Iris pigment epithelial cell (primary cell): ENCODE measurements at regions not wholly inside any gene's neighbourhood (a gene's known extent, or its start where the extent isn't known, plus 50 kb on each side); places are given as distances from the start of the nearest gene placed in this dataset.
"Not testable (repeated sequence)": the region's sequence is repeated elsewhere in the genome, so short reads cannot be mapped to it uniquely, and the experiment has no call there.

Experiments used
- DNase-seq: peaks from one replicate; pipeline ENCODE4 v3.0.0-alpha.2; 2011; ENCODE audit warnings: low read depth

GRCh38 chr2:121047383-121047782 lies 237.6 kb downstream of the TFCP2L1 start:
- no peak for DNase-seq

GRCh38 chr2:121049131-121049530 lies 235.9 kb downstream of the TFCP2L1 start:
- DNase-seq: no peak

GRCh38 chr2:121049950-121050585 lies 234.9 kb downstream of the TFCP2L1 start:
- DNase-seq: no peak

GRCh38 chr2:121051311-121051710 lies 233.7 kb downstream of the TFCP2L1 start:
- no peak for DNase-seq

- no peak for DNase-seq
These were observed 233.0 kb downstream of the TFCP2L1 start for GRCh38 chr2:121052023-121052422.

- DNase-seq: no peak
These were observed 232.5 kb downstream of the TFCP2L1 start for GRCh38 chr2:121052521-121052920.

GRCh38 chr2:121055088-121055487 lies 229.9 kb downstream of the TFCP2L1 start:
- no peak for DNase-seq

GRCh38 chr2:121055501-121055900 lies 229.5 kb downstream of the TFCP2L1 start:
- no peak for DNase-seq

GRCh38 chr2:121058852-121059558 lies 226.0 kb downstream of the TFCP2L1 start:
- no peak for DNase-seq

- DNase-seq: no peak
These were observed 225.1 kb downstream of the TFCP2L1 start for GRCh38 chr2:121059651-121060649.

GRCh38 chr2:121061633-121062032 lies 223.4 kb downstream of the TFCP2L1 start:
- no peak for DNase-seq

- no peak for DNase-seq
These were observed 221.5 kb downstream of the TFCP2L1 start for GRCh38 chr2:121063471-121063870.

GRCh38 chr2:121064186-121064585 lies 220.8 kb downstream of the TFCP2L1 start:
- DNase-seq: no peak

GRCh38 chr2:121065239-121065638 lies 219.8 kb downstream of the TFCP2L1 start:
- no peak for DNase-seq

- peak; percentile 31 for DNase-seq
These were observed 218.5 kb downstream of the TFCP2L1 start for GRCh38 chr2:121066526-121066925.

GRCh38 chr2:121068851-121069250 lies 216.2 kb downstream of the TFCP2L1 start:
- no peak for DNase-seq

GRCh38 chr2:121069434-121069969 lies 215.5 kb downstream of the TFCP2L1 start:
- no peak for DNase-seq

GRCh38 chr2:121070061-121070460 lies 214.9 kb downstream of the TFCP2L1 start:
- not testable (repeated sequence) for DNase-seq

- DNase-seq: peak; percentile 21
These were observed 213.9 kb downstream of the TFCP2L1 start for GRCh38 chr2:121071034-121071504.

GRCh38 chr2:121072784-121073183 lies 212.2 kb downstream of the TFCP2L1 start:
- no peak for DNase-seq

- no peak for DNase-seq
These were observed 211.4 kb downstream of the TFCP2L1 start for GRCh38 chr2:121073320-121074210.
